ENCODE measurements at regions not wholly inside any gene's neighbourhood (a gene's known extent, or its start where the extent isn't known, plus 50 kb on each side); places are given as distances from the start of the nearest gene placed in this dataset.
"Not testable (repeated sequence)": the region's sequence is repeated elsewhere in the genome, so short reads cannot be mapped to it uniquely, and the experiment has no call there.

- H3K9me3 ChIP-seq: no peaks in the 10 kb centered on the region
- DNase-seq: no peak
- intact Hi-C loops (cut with DNase I, micrococcal nuclease): no loop called here
- TF ChIP-seq CTCF (IDR thresholded peaks at IDR 0.05): no peak
- H3K36me3 ChIP-seq (ENCODE audit: low read depth): no peaks in the 10 kb centered on the region
- ATAC-seq: no peak
- H3K4me1 ChIP-seq (ENCODE audit: low read depth): no peaks in the 10 kb centered on the region
- no peak overlapping the region for H3K4me3 ChIP-seq
Measured at GRCh38 chr1:30460661-30461060, 262.7 kb downstream of the MATN1 start.

GRCh38 chr1:30458730-30459485 is 264.5 kb downstream of the MATN1 start:
- ATAC-seq; H3K4me3 ChIP-seq; H3K36me3 ChIP-seq (ENCODE audit: low read depth); DNase-seq; H3K4me1 ChIP-seq (ENCODE audit: low read depth); H3K9me3 ChIP-seq; intact Hi-C loops (cut with DNase I, micrococcal nuclease): not testable (repeated sequence)

GRCh38 chr1:30452925-30453324 is 270.5 kb downstream of the MATN1 start:
- no peak for DNase-seq

DNA sequence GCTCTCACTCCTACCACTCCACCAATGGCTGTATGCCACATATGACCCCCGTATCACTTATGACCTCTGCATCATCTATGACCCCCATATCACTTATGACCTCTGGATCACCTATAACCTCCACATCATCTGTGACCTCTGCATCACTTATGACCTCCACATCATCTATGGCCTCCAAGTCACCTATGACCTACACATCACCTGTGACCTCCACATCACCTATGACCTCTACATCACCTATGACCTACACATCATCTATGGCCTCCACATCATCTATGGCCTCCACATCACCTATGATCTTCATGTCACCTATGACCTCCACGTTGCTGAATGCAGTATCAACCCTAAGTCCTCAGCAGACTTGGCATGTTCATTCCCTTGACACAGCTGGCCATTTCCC is 271.2 kb downstream of the MATN1 start:
- ATAC-seq: no peak
- no peak for DNase-seq
- intact Hi-C loops (cut with DNase I, micrococcal nuclease): no loop called here
- H3K4me1 ChIP-seq (ENCODE audit: low read depth): no peaks in the 10 kb centered on the region
- no peaks in the 10 kb centered on the region for H3K9me3 ChIP-seq
- H3K36me3 ChIP-seq (ENCODE audit: low read depth): no peaks in the 10 kb centered on the region
- no peak for TF ChIP-seq CTCF (IDR thresholded peaks at IDR 0.05)
- no peak overlapping the region for H3K4me3 ChIP-seq

More at GRCh38 chr1:30452925-30453324, 270.5 kb downstream of the MATN1 start:
- Histone ChIP-seq H3K36me3 (ENCODE audit: low read depth) (no peaks in the 10 kb centered on the region), H3K4me3 (no peak overlapping the region), H3K9me3 (no peaks in the 10 kb centered on the region), H3K4me1 (ENCODE audit: low read depth) (no peaks in the 10 kb centered on the region)
- no peak for TF ChIP-seq CTCF (IDR thresholded peaks at IDR 0.05)
- intact Hi-C loops (cut with DNase I, micrococcal nuclease): no loop called here
- ATAC-seq: no peak

GRCh38 chr1:30451532-30452125 is 271.8 kb downstream of the MATN1 start:
- intact Hi-C loops (cut with DNase I, micrococcal nuclease): no loop called here
- no peak for DNase-seq
- TF ChIP-seq CTCF (IDR thresholded peaks at IDR 0.05): no peak

GRCh38 chr1:30450818-30451233 is 272.6 kb downstream of the MATN1 start:
- no peaks in the 10 kb centered on the region for H3K36me3 ChIP-seq (ENCODE audit: low read depth)
- intact Hi-C loops (cut with DNase I, micrococcal nuclease): no loop called here
- DNase-seq: no peak
- H3K4me3 ChIP-seq: no peak overlapping the region
- no peak for TF ChIP-seq CTCF (IDR thresholded peaks at IDR 0.05)
- H3K9me3 ChIP-seq: no peaks in the 10 kb centered on the region
- ATAC-seq: no peak
- no peaks in the 10 kb centered on the region for H3K4me1 ChIP-seq (ENCODE audit: low read depth)

More at GRCh38 chr1:30451532-30452125, 271.8 kb downstream of the MATN1 start:
- no peaks in the 10 kb centered on the region for H3K36me3 ChIP-seq (ENCODE audit: low read depth)
- H3K4me1 ChIP-seq (ENCODE audit: low read depth): no peaks in the 10 kb centered on the region
- no peaks in the 10 kb centered on the region for H3K9me3 ChIP-seq
- no peak overlapping the region for H3K4me3 ChIP-seq
- ATAC-seq: no peak

Measured in mucosa of descending colon (tissue), 3 donors.